Mucosa of rectum (tissue), 2 donors: ENCODE measurements at regions not wholly inside any gene's neighbourhood (a gene's known extent, or its start where the extent isn't known, plus 50 kb on each side); places are given as distances from the start of the nearest gene placed in this dataset.

Experiments used
- H3K27ac ChIP-seq, 2 donors: one replicate each; pipeline ENCODE4 v1.7.0; 2013; ENCODE audit warnings: inconsistent platforms in 2 of 2, low read depth in 2 of 2, low read length in 2 of 2
- H3K27me3 ChIP-seq, 2 donors: one replicate each; pipeline ENCODE4 v1.7.0; 2013; ENCODE audit warnings: low read length in 2 of 2; ENCODE audit not compliant: control insufficient read depth in 2 of 2, insufficient read depth in 2 of 2
- H3K36me3 ChIP-seq, 2 donors: one replicate each; pipeline ENCODE4 v1.7.0; 2013; ENCODE audit warnings: low read length in 2 of 2; ENCODE audit not compliant: control insufficient read depth in 2 of 2, insufficient read depth in 2 of 2
- H3K4me1 ChIP-seq, 2 donors: one replicate each; pipeline ENCODE4 v1.7.0; 2013; ENCODE audit warnings: low read length in 2 of 2, mild to moderate bottlenecking in 1 of 2; ENCODE audit not compliant: control insufficient read depth in 2 of 2, insufficient read depth in 2 of 2
- H3K4me3 ChIP-seq, 2 donors: one replicate each; pipeline ENCODE4 v1.7.0; 2013; ENCODE audit warnings: low read length in 2 of 2
- H3K9ac ChIP-seq, 2 donors: one replicate each; pipeline ENCODE4 v1.7.0; 2013; ENCODE audit warnings: low read length in 2 of 2, low read depth in 1 of 2, mild to moderate bottlenecking in 1 of 2
- H3K9me3 ChIP-seq, 2 donors: one replicate each; pipeline ENCODE4 v1.7.0; 2013; ENCODE audit warnings: low read length in 2 of 2; ENCODE audit not compliant: control insufficient read depth in 2 of 2
- donor health status: healthy.
- donor health status: Normal muscosa, but diverticular disease.

DNA sequence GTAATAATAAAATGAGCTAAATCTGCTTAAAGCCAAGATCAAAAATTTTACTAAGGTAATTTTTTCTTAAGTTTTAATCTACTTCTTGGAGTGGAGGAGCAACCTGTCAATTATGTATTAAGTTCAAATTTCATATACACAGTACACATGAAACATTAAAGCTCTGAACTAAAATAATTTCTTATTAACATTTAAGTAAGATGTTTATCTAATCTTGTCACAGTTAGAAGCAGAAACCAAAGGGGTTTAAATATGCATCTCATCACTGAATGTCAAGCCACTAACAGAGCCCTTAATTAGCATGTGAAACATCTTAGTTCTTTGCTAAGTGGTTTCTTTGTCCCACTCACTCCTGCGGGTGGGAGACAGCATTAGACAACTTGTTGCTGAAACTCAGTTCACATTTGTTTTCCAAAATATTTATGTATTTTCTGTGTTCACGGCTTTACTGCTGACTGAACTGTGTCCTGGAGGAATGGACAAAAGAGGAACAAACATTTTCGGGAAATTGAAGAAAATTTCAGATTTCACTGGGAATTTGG is 130.9 kb upstream of the MBL2 start:
- Histone ChIP-seq H3K4me3 (no peak overlapping the region), H3K27me3 (no peaks in the 10 kb centered on the region), H3K4me1 (no peaks in the 10 kb centered on the region), H3K36me3 (no peaks in the 10 kb centered on the region), H3K9me3 (no peaks in the 10 kb centered on the region), H3K9ac (no peak overlapping the region), H3K27ac (no peak overlapping the region)

DNA sequence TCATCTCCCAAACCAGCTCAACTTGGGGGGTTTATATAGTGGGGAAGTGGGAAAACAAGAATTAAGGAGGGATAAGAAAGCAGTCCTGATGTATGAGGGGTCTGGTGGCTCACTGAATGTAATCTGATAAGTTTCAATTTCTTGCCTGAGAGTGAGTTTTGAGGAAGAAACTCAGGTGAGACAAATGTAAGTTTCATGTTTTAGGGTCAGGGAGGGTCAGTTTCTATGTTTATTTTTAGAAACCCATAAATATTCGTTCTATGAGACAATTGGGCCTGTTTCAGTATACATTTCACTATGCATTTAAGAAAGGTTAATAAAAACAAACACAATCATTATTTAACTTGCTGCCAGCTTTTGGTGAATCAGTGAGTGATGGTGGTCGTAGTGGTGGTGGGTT is 128.0 kb upstream of the MBL2 start:
- Histone ChIP-seq H3K27ac (no peak overlapping the region), H3K36me3 (no peaks in the 10 kb centered on the region), H3K27me3 (no peaks in the 10 kb centered on the region), H3K9me3 (no peaks in the 10 kb centered on the region), H3K9ac (no peak overlapping the region), H3K4me1 (no peaks in the 10 kb centered on the region), H3K4me3 (no peak overlapping the region)

DNA sequence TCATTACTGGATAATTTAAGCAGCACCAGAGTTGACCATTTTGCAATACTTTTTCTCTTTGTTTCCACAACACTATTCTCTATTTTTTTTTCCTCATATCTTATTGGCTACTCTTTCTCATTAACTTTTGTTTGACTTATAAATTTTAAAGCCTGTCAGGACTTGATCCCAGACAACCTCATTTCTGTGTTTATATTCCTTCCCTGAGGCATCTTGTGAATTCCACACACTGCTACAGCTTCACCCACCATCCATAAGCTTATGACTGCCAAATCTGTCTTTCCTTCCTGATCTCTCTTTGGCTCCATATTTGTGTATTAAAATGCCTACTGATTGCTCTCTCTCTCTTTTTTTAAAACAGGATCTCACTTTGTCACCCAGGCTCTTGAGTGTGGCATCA is 124.6 kb upstream of the MBL2 start:
- Histone ChIP-seq H3K27me3 (no peaks in the 10 kb centered on the region), H3K36me3 (no peaks in the 10 kb centered on the region), H3K9ac (no peak overlapping the region), H3K27ac (no peak overlapping the region), H3K4me1 (no peaks in the 10 kb centered on the region), H3K9me3 (no peaks in the 10 kb centered on the region), H3K4me3 (no peak overlapping the region)

DNA sequence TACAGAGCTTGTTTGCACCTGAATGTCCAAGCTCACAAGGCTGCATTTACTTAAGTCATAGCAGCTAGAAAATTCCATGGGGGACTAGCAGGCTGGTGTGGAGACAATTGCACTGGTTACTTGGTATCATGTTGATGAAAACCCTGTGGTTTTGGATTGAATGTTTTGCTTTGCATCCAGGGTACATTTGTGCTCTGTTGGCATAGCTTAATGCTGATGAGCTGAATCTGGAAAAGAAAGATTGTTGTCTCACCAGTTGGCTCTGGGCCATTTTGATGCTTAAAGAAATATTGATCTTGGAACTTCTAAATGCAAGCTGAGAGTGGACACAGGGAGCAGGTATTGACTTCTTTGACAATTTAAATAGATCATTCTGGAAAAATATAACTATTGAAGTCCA is 122.5 kb upstream of the MBL2 start:
- no peaks in the 10 kb centered on the region for H3K36me3 ChIP-seq
- no peaks in the 10 kb centered on the region for H3K27me3 ChIP-seq
- H3K27ac ChIP-seq = no peak overlapping the region
- H3K9ac ChIP-seq = no peak overlapping the region
- H3K9me3 ChIP-seq = no peaks in the 10 kb centered on the region
- no peaks in the 10 kb centered on the region for H3K4me1 ChIP-seq
- H3K4me3 ChIP-seq = no peak overlapping the region

DNA sequence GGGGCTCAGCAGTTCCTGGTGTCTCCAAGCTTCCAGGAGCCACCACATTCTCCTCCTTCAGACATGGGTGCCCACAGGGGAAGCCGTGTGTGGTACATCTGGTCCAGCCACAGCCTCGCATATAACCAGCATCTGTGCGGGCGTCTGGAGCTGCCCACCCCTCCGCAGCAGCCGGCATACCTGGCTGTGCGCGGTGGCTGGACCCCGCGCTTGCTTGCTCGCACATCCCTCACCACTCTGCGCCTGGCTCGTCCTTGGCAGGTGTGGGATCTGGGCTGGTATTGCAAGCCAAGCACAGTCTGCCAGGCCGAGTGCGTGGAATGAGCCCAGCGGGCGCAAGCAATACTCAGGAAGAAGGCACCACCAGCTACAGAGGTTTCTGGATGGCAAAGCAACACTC is 117.7 kb upstream of the MBL2 start:
- Histone ChIP-seq H3K36me3 (no peaks in the 10 kb centered on the region), H3K4me3 (no peak overlapping the region), H3K4me1 (no peaks in the 10 kb centered on the region), H3K27me3 (no peaks in the 10 kb centered on the region), H3K9me3 (no peaks in the 10 kb centered on the region), H3K27ac (no peak overlapping the region), H3K9ac (no peak overlapping the region)

DNA sequence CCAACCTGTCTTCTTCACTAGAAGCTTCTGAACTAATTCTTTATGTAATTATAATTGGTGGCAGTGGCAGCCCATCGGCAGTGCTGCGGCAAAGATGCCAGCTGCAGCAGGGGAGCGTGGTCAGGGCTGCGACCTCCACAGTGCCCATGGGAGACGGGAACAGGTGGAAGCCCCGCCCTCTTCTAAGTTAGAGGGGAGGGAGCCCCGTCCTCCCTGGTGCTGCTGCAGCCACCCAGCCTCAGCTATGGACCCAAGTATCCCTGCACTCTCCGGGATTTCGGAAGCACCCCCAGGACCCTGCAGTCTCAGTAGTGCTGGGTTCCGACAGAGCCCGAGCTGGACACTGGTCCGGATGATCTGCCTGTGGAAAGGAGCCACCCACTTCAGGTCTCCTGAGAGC is 117.0 kb upstream of the MBL2 start:
- H3K4me1 ChIP-seq = no peaks in the 10 kb centered on the region
- no peak overlapping the region for H3K27ac ChIP-seq
- no peak overlapping the region for H3K4me3 ChIP-seq
- no peaks in the 10 kb centered on the region for H3K27me3 ChIP-seq
- no peak overlapping the region for H3K9ac ChIP-seq
- H3K9me3 ChIP-seq = no peaks in the 10 kb centered on the region
- no peaks in the 10 kb centered on the region for H3K36me3 ChIP-seq

DNA sequence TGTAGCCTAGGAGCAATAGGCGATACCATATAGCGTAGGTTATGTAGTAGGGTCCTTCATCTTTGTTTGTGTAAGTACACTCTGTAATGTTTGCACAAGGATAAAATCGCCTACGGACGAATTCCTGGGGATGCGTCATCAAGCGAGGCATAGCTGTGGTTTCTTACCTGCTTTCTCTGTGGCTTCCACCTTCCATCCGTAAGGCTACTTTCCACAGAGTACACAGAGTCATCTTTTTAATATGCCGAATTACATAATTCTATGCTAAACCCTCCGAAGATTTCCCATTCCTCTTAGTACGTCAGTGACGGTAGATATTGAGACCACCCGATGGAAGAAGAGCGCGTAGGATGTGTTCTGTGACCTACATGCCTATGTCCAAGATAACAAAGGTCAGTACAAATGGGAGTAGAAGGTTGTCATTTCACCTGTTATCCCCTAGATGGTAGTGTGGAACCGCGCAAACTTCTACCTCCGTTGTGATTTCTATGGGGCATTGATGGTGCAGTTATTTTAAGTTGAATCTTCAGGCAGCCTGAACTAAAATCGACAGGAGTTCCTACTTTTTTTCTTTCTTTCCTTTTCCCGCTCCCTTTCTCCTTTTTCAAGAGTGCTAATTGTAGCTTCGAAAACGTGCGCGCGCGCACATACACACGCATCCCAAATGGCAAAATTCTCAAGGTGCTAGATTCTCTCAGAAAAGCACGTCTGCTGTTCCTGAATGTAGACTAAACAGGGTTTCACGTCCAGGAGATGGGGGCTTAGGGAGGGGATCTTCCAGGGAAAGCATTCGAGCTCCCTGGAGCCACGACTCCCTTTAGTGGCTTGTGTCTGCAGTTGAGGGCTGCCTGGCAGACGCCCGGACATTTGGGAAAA is 111.7 kb upstream of the MBL2 start:
- no peaks in the 10 kb centered on the region for H3K27me3 ChIP-seq
- H3K9ac ChIP-seq = no peak overlapping the region
- no peaks in the 10 kb centered on the region for H3K36me3 ChIP-seq
- no peak overlapping the region for H3K4me3 ChIP-seq
- no peak overlapping the region for H3K27ac ChIP-seq
- no peaks in the 10 kb centered on the region for H3K9me3 ChIP-seq
- H3K4me1 ChIP-seq = no peaks in the 10 kb centered on the region

DNA sequence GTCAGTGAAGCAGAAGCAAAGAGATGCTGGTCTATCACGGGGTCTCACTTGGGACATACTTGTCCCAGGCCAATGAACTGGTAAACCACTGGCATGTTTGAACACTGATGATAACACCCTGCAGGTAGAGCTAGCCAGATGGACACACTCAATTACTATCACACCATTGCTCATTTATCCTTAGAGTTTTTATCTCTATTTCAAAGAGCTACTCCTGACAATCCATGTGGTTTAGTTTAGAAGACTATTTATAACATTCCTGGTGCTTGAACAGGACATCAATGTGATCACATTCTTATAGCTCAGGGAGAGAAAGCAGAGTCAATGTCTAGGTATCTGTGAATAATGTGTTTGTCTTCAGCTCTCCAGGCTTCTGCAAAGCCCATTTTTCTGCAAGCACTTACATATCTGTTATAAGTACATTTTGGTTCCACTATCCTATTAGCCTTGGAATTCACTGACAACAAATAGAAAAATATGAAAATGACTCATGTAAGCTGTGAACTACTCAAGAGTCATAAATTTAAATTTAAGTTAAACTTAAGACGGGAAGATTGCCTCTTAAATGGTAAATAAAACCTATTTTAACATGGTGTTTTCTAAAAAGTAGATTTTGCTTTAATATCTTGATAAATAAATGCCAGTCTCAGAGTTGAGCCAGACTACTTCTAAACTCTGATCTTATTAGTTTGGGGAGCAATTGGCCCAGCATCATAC is 106.7 kb upstream of the MBL2 start:
- H3K4me1 ChIP-seq = no peaks in the 10 kb centered on the region
- H3K27me3 ChIP-seq = no peaks in the 10 kb centered on the region
- no peak overlapping the region for H3K27ac ChIP-seq
- no peaks in the 10 kb centered on the region for H3K36me3 ChIP-seq
- H3K9ac ChIP-seq = no peak overlapping the region
- no peak overlapping the region for H3K4me3 ChIP-seq
- no peaks in the 10 kb centered on the region for H3K9me3 ChIP-seq

DNA sequence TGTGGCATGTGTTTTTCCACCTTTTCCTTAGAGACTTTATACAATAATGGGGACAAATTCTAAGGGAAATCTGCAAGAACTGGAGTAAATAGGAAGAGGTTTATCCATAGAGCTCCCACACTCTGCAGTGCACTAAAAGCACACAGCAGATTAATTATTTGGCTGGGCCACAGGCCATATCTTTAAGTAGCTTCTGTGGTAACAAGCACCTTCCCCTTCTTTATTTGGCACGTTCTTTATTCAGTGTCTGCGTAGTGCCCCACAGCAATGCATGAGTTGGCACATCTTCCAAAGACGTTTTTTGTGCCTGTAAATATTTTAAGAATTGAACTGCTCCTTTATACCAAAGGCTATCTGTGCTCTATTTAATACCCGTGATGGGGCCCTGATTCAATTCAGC is 104.9 kb upstream of the MBL2 start:
- Histone ChIP-seq H3K9ac (no peak overlapping the region), H3K36me3 (no peaks in the 10 kb centered on the region), H3K9me3 (no peaks in the 10 kb centered on the region), H3K27ac (no peak overlapping the region), H3K27me3 (no peaks in the 10 kb centered on the region), H3K4me3 (no peak overlapping the region), H3K4me1 (no peaks in the 10 kb centered on the region)

DNA sequence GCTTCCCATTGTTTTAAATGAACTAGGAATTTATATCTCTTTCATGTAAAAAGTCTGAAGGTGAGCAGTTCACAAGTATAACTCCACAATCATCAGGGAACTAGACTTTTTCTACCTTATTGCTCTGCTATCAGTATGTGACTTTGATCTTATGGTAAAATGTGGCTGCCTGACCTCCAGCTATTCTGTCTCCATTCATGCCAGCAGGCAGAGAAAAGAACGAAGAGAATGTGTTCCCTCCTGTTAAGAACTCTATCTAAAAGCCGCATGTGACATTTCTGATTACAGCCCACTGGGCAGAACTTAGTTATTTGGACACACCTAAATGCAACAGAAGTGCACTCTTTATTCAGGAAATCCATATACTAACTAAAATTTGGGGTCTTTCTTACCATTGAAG is 102.8 kb upstream of the MBL2 start:
- Histone ChIP-seq H3K36me3 (no peaks in the 10 kb centered on the region), H3K9me3 (no peaks in the 10 kb centered on the region), H3K27ac (no peak overlapping the region), H3K4me1 (no peaks in the 10 kb centered on the region), H3K4me3 (no peak overlapping the region), H3K27me3 (no peaks in the 10 kb centered on the region), H3K9ac (no peak overlapping the region)
